ENCODE measurements at regions not wholly inside any gene's neighbourhood (a gene's known extent, or its start where the extent isn't known, plus 50 kb on each side); places are given as distances from the start of the nearest gene placed in this dataset.

DNA sequence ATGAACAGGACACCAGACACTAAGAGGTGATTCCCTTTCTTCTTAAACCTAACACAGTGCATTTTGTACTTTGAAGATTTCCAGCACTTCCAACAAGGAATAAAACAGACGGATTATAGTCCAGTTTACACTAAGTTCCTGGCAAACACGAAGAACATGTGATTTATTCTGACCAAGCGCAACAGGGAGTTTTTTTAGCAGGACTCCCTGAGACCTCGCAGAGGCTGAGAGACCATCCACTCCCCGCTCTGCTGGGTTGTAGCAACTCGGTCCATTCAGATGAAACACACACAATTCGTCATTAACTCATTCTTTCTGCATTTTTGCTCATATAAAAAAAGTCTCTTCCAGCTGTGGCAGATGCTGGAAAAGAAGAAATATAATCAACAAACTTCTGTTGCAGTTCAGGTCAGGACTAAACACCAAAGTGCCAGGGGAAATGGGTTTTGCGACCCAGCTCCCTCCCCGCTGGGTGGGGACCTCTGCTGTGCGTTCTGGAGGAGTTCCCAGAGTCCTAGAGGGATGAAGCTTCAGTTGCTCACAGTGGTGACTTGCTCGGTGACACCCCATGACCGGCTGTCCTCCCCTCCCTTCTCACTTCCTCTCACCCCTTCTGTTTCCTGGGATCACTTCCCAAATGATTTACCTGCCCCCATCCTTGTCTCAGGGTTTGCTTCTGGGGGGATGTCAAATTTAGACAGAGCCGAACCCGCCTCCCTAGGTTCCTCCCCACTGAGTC, 52.5 kb downstream of the KCNF1 start:
- H3K4me3 Mint-ChIP-seq = peak overlapping the region in 1 of 2 donors; percentile 43
- Histone ChIP-seq H3K79me2 (ENCODE audit: insufficient read depth, low read length) (no peaks in the 10 kb centered on the region), H3K4me3 (replicated peaks in 1 of 3; ENCODE audit: low read depth in 2 of 3, low read length in 3 of 3) (no peak overlapping the region), H3K4me2 (replicated peaks; ENCODE audit: extremely low read depth, low read length, poor library complexity, severe bottlenecking) (no peak overlapping the region), H4K20me1 (ENCODE audit: insufficient read depth, low read length) (no peaks in the 10 kb centered on the region), H3K4me1 (ENCODE audit: control insufficient read depth in 1 of 2, insufficient read depth in 2 of 2, low read length in 2 of 2) (peaks cover 20% of the 10 kb centered on the region in 2 donors), H3K36me3 (replicated peaks in 1 of 2; ENCODE audit: control insufficient read depth in 1 of 2, insufficient read depth in 2 of 2, low read length in 2 of 2) (no peaks in the 10 kb centered on the region), H2AFZ (ENCODE audit: insufficient read depth, low read depth, low read length, poor library complexity, severe bottlenecking) (no peak overlapping the region), H3K9ac (ENCODE audit: insufficient read depth, low read length, poor library complexity, severe bottlenecking) (no peak overlapping the region), H3K9me3 (replicated peaks in 1 of 2; ENCODE audit: control insufficient read depth in 1 of 2, insufficient read depth in 1 of 2, low read length in 2 of 2) (no peaks in the 10 kb centered on the region), H3K27ac (ENCODE audit: low read depth in 1 of 2, low read length in 2 of 2) (no peak overlapping the region), H3K27me3 (ENCODE audit: control insufficient read depth in 2 of 2, insufficient read depth in 2 of 2, low read length in 2 of 2) (no peaks in the 10 kb centered on the region)
- TF ChIP-seq, protein P1, sequence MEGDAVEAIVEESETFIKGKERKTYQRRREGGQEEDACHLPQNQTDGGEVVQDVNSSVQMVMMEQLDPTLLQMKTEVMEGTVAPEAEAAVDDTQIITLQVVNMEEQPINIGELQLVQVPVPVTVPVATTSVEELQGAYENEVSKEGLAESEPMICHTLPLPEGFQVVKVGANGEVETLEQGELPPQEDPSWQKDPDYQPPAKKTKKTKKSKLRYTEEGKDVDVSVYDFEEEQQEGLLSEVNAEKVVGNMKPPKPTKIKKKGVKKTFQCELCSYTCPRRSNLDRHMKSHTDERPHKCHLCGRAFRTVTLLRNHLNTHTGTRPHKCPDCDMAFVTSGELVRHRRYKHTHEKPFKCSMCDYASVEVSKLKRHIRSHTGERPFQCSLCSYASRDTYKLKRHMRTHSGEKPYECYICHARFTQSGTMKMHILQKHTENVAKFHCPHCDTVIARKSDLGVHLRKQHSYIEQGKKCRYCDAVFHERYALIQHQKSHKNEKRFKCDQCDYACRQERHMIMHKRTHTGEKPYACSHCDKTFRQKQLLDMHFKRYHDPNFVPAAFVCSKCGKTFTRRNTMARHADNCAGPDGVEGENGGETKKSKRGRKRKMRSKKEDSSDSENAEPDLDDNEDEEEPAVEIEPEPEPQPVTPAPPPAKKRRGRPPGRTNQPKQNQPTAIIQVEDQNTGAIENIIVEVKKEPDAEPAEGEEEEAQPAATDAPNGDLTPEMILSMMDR (IDR thresholded peaks at IDR 0.05) = no peak
- no peak overlapping the region for H3K27ac Mint-ChIP-seq
- intact Hi-C loops (cut with micrococcal nuclease) = no loop called here
- peaks cover 4 to 13% (median 5%) of the 10 kb centered on the region in 3 donors for H3K27me3 Mint-ChIP-seq (ENCODE audit: low read depth in 3 of 3)
- no peaks in the 10 kb centered on the region for H3K36me3 Mint-ChIP-seq
- 49% methylated on average over 10 of the region's 14 CpGs for WGBS (ENCODE audit: insufficient coverage)
- no peaks in the 10 kb centered on the region for H3K9me3 Mint-ChIP-seq
- H3K4me1 Mint-ChIP-seq = peaks cover 24% of the 10 kb centered on the region
- no peak for DNase-seq

DNA sequence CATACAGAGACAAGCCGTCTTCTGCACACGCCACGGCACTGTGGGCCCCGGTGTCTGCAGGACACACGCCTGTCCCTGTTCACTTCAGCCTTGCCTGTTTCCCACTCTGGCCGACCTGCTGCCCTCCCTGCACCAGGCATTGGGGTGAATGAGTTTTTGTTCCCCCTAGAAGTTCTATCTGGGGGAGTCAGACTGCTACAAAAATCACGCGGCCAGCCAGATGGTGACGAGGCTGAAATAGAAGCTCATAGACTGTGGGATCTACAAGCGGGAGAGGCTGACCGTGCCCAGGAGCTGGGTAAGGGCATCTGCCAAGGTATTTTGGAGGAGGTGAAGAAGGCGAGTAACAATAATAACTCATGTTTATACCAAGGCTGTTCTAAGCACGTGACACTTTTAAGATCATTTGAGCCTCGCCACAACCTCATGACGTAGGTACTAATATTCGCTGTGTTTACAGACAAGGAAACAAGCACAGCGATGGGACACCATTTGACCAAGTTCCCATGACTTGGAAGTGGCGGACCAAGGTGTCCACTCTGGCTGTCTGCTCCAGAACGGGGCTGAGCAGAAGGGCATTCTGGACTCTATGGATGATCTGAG, 53.6 kb downstream of the KCNF1 start:
- intact Hi-C loops (cut with micrococcal nuclease) = no loop called here
- Histone ChIP-seq H3K27me3 (ENCODE audit: control insufficient read depth in 2 of 2, insufficient read depth in 2 of 2, low read length in 2 of 2) (no peaks in the 10 kb centered on the region), H4K20me1 (ENCODE audit: insufficient read depth, low read length) (no peaks in the 10 kb centered on the region), H2AFZ (ENCODE audit: insufficient read depth, low read depth, low read length, poor library complexity, severe bottlenecking) (no peak overlapping the region), H3K27ac (ENCODE audit: low read depth in 1 of 2, low read length in 2 of 2) (no peak overlapping the region), H3K9ac (ENCODE audit: insufficient read depth, low read length, poor library complexity, severe bottlenecking) (no peak overlapping the region), H3K9me3 (replicated peaks in 1 of 2; ENCODE audit: control insufficient read depth in 1 of 2, insufficient read depth in 1 of 2, low read length in 2 of 2) (no peaks in the 10 kb centered on the region), H3K36me3 (replicated peaks in 1 of 2; ENCODE audit: control insufficient read depth in 1 of 2, insufficient read depth in 2 of 2, low read length in 2 of 2) (no peaks in the 10 kb centered on the region), H3K4me3 (replicated peaks in 1 of 3; ENCODE audit: low read depth in 2 of 3, low read length in 3 of 3) (no peak overlapping the region), H3K4me1 (ENCODE audit: control insufficient read depth in 1 of 2, insufficient read depth in 2 of 2, low read length in 2 of 2) (peaks cover 20% of the 10 kb centered on the region in 2 donors), H3K79me2 (ENCODE audit: insufficient read depth, low read length) (no peaks in the 10 kb centered on the region), H3K4me2 (replicated peaks; ENCODE audit: extremely low read depth, low read length, poor library complexity, severe bottlenecking) (no peak overlapping the region)
- H3K4me1 Mint-ChIP-seq = peaks cover 24% of the 10 kb centered on the region
- no peak overlapping the region for H3K4me3 Mint-ChIP-seq
- H3K27me3 Mint-ChIP-seq (ENCODE audit: low read depth in 3 of 3) = peaks cover 0 to 11% (median 4%) of the 10 kb centered on the region in 3 donors
- H3K27ac Mint-ChIP-seq = no peak overlapping the region
- WGBS (ENCODE audit: insufficient coverage) = 95% methylated on average over 18 of the region's 19 CpGs
- no peaks in the 10 kb centered on the region for H3K36me3 Mint-ChIP-seq
- DNase-seq = no peak
- TF ChIP-seq, protein P1 (IDR thresholded peaks at IDR 0.05) = no peak
- H3K9me3 Mint-ChIP-seq = no peaks in the 10 kb centered on the region

All from CD14-positive monocyte (primary cell).